ENCODE measurements at regions not wholly inside any gene's neighbourhood (a gene's known extent, or its start where the extent isn't known, plus 50 kb on each side); places are given as distances from the start of the nearest gene placed in this dataset.

- H3K9ac ChIP-seq (ENCODE audit: low read length): no peak overlapping the region
- no peak overlapping the region for H3K27ac ChIP-seq (ENCODE audit: low read depth, low read length)
- no peaks in the 10 kb centered on the region for H3K36me3 ChIP-seq (ENCODE audit: control insufficient read depth, insufficient read depth, low read length)
- H3K27me3 ChIP-seq (ENCODE audit: control insufficient read depth, insufficient read depth, low read length): no peaks in the 10 kb centered on the region
- H3K4me1 ChIP-seq (ENCODE audit: control insufficient read depth, insufficient read depth, low read length): no peaks in the 10 kb centered on the region
- no peak overlapping the region for H3K4me3 ChIP-seq (ENCODE audit: low read length)
Observed at GRCh38 chr12:3945671-3946070, 72.5 kb upstream of the PARP11 start.

- Histone ChIP-seq H3K9ac (ENCODE audit: low read length) (no peak overlapping the region), H3K27ac (ENCODE audit: low read depth, low read length) (no peak overlapping the region), H3K4me3 (ENCODE audit: low read length) (no peak overlapping the region), H3K27me3 (ENCODE audit: control insufficient read depth, insufficient read depth, low read length) (no peaks in the 10 kb centered on the region), H3K36me3 (ENCODE audit: control insufficient read depth, insufficient read depth, low read length) (no peaks in the 10 kb centered on the region), H3K4me1 (ENCODE audit: control insufficient read depth, insufficient read depth, low read length) (no peaks in the 10 kb centered on the region)
Observed at GRCh38 chr12:3944620-3945019, 71.4 kb upstream of the PARP11 start.

- Histone ChIP-seq H3K27me3 (ENCODE audit: control insufficient read depth, insufficient read depth, low read length) (no peaks in the 10 kb centered on the region), H3K36me3 (ENCODE audit: control insufficient read depth, insufficient read depth, low read length) (no peaks in the 10 kb centered on the region), H3K9ac (ENCODE audit: low read length) (no peak overlapping the region), H3K4me1 (ENCODE audit: control insufficient read depth, insufficient read depth, low read length) (no peaks in the 10 kb centered on the region), H3K4me3 (ENCODE audit: low read length) (no peak overlapping the region), H3K27ac (ENCODE audit: low read depth, low read length) (no peak overlapping the region)
Observed at GRCh38 chr12:3938042-3938544, 64.9 kb upstream of the PARP11 start.

GRCh38 chr12:3935078-3935477 lies 61.9 kb upstream of the PARP11 start:
- Histone ChIP-seq H3K9ac (ENCODE audit: low read length) (no peak overlapping the region), H3K36me3 (ENCODE audit: control insufficient read depth, insufficient read depth, low read length) (no peaks in the 10 kb centered on the region), H3K27ac (ENCODE audit: low read depth, low read length) (no peak overlapping the region), H3K4me1 (ENCODE audit: control insufficient read depth, insufficient read depth, low read length) (no peaks in the 10 kb centered on the region), H3K4me3 (ENCODE audit: low read length) (no peak overlapping the region), H3K27me3 (ENCODE audit: control insufficient read depth, insufficient read depth, low read length) (no peaks in the 10 kb centered on the region)

GRCh38 chr12:3933819-3934192 lies 60.6 kb upstream of the PARP11 start:
- Histone ChIP-seq H3K36me3 (ENCODE audit: control insufficient read depth, insufficient read depth, low read length) (no peaks in the 10 kb centered on the region), H3K9ac (ENCODE audit: low read length) (no peak overlapping the region), H3K4me3 (ENCODE audit: low read length) (no peak overlapping the region), H3K4me1 (ENCODE audit: control insufficient read depth, insufficient read depth, low read length) (no peaks in the 10 kb centered on the region), H3K27ac (ENCODE audit: low read depth, low read length) (no peak overlapping the region), H3K27me3 (ENCODE audit: control insufficient read depth, insufficient read depth, low read length) (no peaks in the 10 kb centered on the region)

- H3K27me3 ChIP-seq (ENCODE audit: control insufficient read depth, insufficient read depth, low read length): no peaks in the 10 kb centered on the region
- no peaks in the 10 kb centered on the region for H3K4me1 ChIP-seq (ENCODE audit: control insufficient read depth, insufficient read depth, low read length)
Observed at GRCh38 chr12:3933074-3933818, 60.0 kb upstream of the PARP11 start.

GRCh38 chr12:3931776-3932175 lies 58.6 kb upstream of the PARP11 start:
- no peaks in the 10 kb centered on the region for H3K36me3 ChIP-seq (ENCODE audit: control insufficient read depth, insufficient read depth, low read length)
- H3K27ac ChIP-seq (ENCODE audit: low read depth, low read length): no peak overlapping the region
- no peaks in the 10 kb centered on the region for H3K4me1 ChIP-seq (ENCODE audit: control insufficient read depth, insufficient read depth, low read length)
- H3K27me3 ChIP-seq (ENCODE audit: control insufficient read depth, insufficient read depth, low read length): no peaks in the 10 kb centered on the region
- H3K9ac ChIP-seq (ENCODE audit: low read length): no peak overlapping the region
- H3K4me3 ChIP-seq (ENCODE audit: low read length): no peak overlapping the region

More at GRCh38 chr12:3933074-3933818, 60.0 kb upstream of the PARP11 start:
- no peak overlapping the region for H3K27ac ChIP-seq (ENCODE audit: low read depth, low read length)
- H3K9ac ChIP-seq (ENCODE audit: low read length): no peak overlapping the region
- no peaks in the 10 kb centered on the region for H3K36me3 ChIP-seq (ENCODE audit: control insufficient read depth, insufficient read depth, low read length)
- H3K4me3 ChIP-seq (ENCODE audit: low read length): no peak overlapping the region

- Histone ChIP-seq H3K4me1 (ENCODE audit: control insufficient read depth, insufficient read depth, low read length) (no peaks in the 10 kb centered on the region), H3K9ac (ENCODE audit: low read length) (no peak overlapping the region), H3K27ac (ENCODE audit: low read depth, low read length) (no peak overlapping the region), H3K4me3 (ENCODE audit: low read length) (no peak overlapping the region), H3K27me3 (ENCODE audit: control insufficient read depth, insufficient read depth, low read length) (no peaks in the 10 kb centered on the region), H3K36me3 (ENCODE audit: control insufficient read depth, insufficient read depth, low read length) (no peaks in the 10 kb centered on the region)
Observed at GRCh38 chr12:3931206-3931605, 58.0 kb upstream of the PARP11 start.

- H3K27me3 ChIP-seq (ENCODE audit: control insufficient read depth, insufficient read depth, low read length): no peaks in the 10 kb centered on the region
- no peak overlapping the region for H3K27ac ChIP-seq (ENCODE audit: low read depth, low read length)
- H3K4me1 ChIP-seq (ENCODE audit: control insufficient read depth, insufficient read depth, low read length): no peaks in the 10 kb centered on the region
- no peaks in the 10 kb centered on the region for H3K36me3 ChIP-seq (ENCODE audit: control insufficient read depth, insufficient read depth, low read length)
- H3K9ac ChIP-seq (ENCODE audit: low read length): no peak overlapping the region
- no peak overlapping the region for H3K4me3 ChIP-seq (ENCODE audit: low read length)
Observed at GRCh38 chr12:3929875-3930615, 56.8 kb upstream of the PARP11 start.

GRCh38 chr12:3928538-3929184 lies 55.5 kb upstream of the PARP11 start:
- no peak overlapping the region for H3K27ac ChIP-seq (ENCODE audit: low read depth, low read length)
- H3K4me1 ChIP-seq (ENCODE audit: control insufficient read depth, insufficient read depth, low read length): no peaks in the 10 kb centered on the region
- H3K9ac ChIP-seq (ENCODE audit: low read length): no peak overlapping the region
- no peaks in the 10 kb centered on the region for H3K36me3 ChIP-seq (ENCODE audit: control insufficient read depth, insufficient read depth, low read length)
- no peak overlapping the region for H3K4me3 ChIP-seq (ENCODE audit: low read length)
- no peaks in the 10 kb centered on the region for H3K27me3 ChIP-seq (ENCODE audit: control insufficient read depth, insufficient read depth, low read length)

- Histone ChIP-seq H3K9ac (ENCODE audit: low read length) (no peak overlapping the region), H3K27ac (ENCODE audit: low read depth, low read length) (no peak overlapping the region), H3K27me3 (ENCODE audit: control insufficient read depth, insufficient read depth, low read length) (no peaks in the 10 kb centered on the region), H3K4me1 (ENCODE audit: control insufficient read depth, insufficient read depth, low read length) (no peaks in the 10 kb centered on the region), H3K36me3 (ENCODE audit: control insufficient read depth, insufficient read depth, low read length) (no peaks in the 10 kb centered on the region), H3K4me3 (ENCODE audit: low read length) (no peak overlapping the region)
Observed at GRCh38 chr12:3925621-3926020, 52.4 kb upstream of the PARP11 start.

- H3K36me3 ChIP-seq (ENCODE audit: control insufficient read depth, insufficient read depth, low read length): no peaks in the 10 kb centered on the region
- H3K4me1 ChIP-seq (ENCODE audit: control insufficient read depth, insufficient read depth, low read length): no peaks in the 10 kb centered on the region
- H3K9ac ChIP-seq (ENCODE audit: low read length): no peak overlapping the region
- H3K4me3 ChIP-seq (ENCODE audit: low read length): no peak overlapping the region
- no peak overlapping the region for H3K27ac ChIP-seq (ENCODE audit: low read depth, low read length)
- H3K27me3 ChIP-seq (ENCODE audit: control insufficient read depth, insufficient read depth, low read length): no peaks in the 10 kb centered on the region
Observed at GRCh38 chr12:3924761-3925160, 51.6 kb upstream of the PARP11 start.

All from rectal smooth muscle tissue (tissue), 1 donor.